ENCODE measurements at regions not wholly inside any gene's neighbourhood (a gene's known extent, or its start where the extent isn't known, plus 50 kb on each side); places are given as distances from the start of the nearest gene placed in this dataset.

DNA sequence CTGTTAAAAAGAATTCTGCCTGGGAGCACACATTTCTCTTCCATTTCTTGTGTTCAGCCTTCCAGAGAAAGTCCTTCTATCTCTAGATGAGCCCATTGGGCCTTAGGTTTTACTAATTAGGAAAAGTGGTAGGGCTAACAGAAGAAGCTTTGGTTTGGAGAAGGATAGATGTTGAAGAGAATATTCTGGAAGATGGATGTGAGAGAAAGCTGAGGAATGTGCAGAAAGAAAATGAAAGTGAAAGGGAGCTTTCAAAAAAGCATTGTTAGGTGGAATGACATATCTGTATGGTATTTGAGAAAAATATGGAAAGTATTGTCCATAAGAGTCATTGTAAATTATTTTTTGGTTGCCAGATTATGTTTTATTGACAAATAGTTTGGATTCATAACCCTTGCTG is 474.8 kb upstream of the SLIT2 start:
- no peak for TF ChIP-seq TCF7L2 (IDR thresholded peaks at IDR 0.05; ENCODE audit: low read depth, low read length)
- TF ChIP-seq, protein P1, sequence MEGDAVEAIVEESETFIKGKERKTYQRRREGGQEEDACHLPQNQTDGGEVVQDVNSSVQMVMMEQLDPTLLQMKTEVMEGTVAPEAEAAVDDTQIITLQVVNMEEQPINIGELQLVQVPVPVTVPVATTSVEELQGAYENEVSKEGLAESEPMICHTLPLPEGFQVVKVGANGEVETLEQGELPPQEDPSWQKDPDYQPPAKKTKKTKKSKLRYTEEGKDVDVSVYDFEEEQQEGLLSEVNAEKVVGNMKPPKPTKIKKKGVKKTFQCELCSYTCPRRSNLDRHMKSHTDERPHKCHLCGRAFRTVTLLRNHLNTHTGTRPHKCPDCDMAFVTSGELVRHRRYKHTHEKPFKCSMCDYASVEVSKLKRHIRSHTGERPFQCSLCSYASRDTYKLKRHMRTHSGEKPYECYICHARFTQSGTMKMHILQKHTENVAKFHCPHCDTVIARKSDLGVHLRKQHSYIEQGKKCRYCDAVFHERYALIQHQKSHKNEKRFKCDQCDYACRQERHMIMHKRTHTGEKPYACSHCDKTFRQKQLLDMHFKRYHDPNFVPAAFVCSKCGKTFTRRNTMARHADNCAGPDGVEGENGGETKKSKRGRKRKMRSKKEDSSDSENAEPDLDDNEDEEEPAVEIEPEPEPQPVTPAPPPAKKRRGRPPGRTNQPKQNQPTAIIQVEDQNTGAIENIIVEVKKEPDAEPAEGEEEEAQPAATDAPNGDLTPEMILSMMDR (IDR thresholded peaks at IDR 0.05) = no peak

Data from Panc1 (cell line).